22Rv1 (cell line): ENCODE measurements at regions not wholly inside any gene's neighbourhood (a gene's known extent, or its start where the extent isn't known, plus 50 kb on each side); places are given as distances from the start of the nearest gene placed in this dataset.

ENCODE experiments used
- CTCF ChIP-seq: fragments of 450-650 bp; IDR thresholded peaks from 2 replicates; pipeline ENCODE4 v1.5.1; 2017; ENCODE audit warnings: mild to moderate bottlenecking
- ZFX ChIP-seq: fragments of 450-650 bp; IDR thresholded peaks from 2 replicates; pipeline ENCODE4 v1.6.1; 2017; ENCODE audit warnings: antibody characterized with exemption, borderline replicate concordance

GRCh38 chr6:148658681-148659430 is 88.0 kb upstream of the UST start:
- TF ChIP-seq CTCF = no peak
- TF ChIP-seq ZFX = no peak
